ENCODE measurements at regions not wholly inside any gene's neighbourhood (a gene's known extent, or its start where the extent isn't known, plus 50 kb on each side); places are given as distances from the start of the nearest gene placed in this dataset.

GRCh38 chr1:19560480-19560879, 75.1 kb upstream of the CAPZB start:
- TF ChIP-seq CTCF (conservative IDR thresholded peaks at IDR 0.05; ENCODE audit: low read length), result no peak
- TF ChIP-seq EZH2phosphoT487 (IDR thresholded peaks at IDR 0.05; ENCODE audit: borderline replicate concordance, low read depth, low read length), result no peak

Measured in OCI-LY7 (cell line).